GM23248 (cell line): ENCODE measurements at regions not wholly inside any gene's neighbourhood (a gene's known extent, or its start where the extent isn't known, plus 50 kb on each side); places are given as distances from the start of the nearest gene placed in this dataset.

Experiments used
- EZH2 ChIP-seq: fragments of 200-600 bp; sonication (generic); IDR thresholded peaks from 2 replicates; pipeline ENCODE4 v1.6.1; 2018; ENCODE audit warnings: antibody characterized with exemption, mild to moderate bottlenecking; ENCODE audit not compliant: insufficient read depth, poor library complexity, severe bottlenecking
- EZH2phosphoT487 ChIP-seq: fragments of 200-600 bp; sonication (generic); IDR thresholded peaks from 2 replicates; pipeline ENCODE4 v1.6.1; 2018; ENCODE audit warnings: antibody characterized with exemption, moderate library complexity, mild to moderate bottlenecking, low read depth; ENCODE audit not compliant: insufficient read depth

- TF ChIP-seq EZH2phosphoT487, result no peak
- TF ChIP-seq EZH2, result no peak
These were observed 84.7 kb downstream of the NDUFS5 start for GRCh38 chr1:39110882-39111281.
